Coronary artery (tissue), 2 donors: ENCODE measurements at regions not wholly inside any gene's neighbourhood (a gene's known extent, or its start where the extent isn't known, plus 50 kb on each side); places are given as distances from the start of the nearest gene placed in this dataset.
"Not testable (repeated sequence)": the region's sequence is repeated elsewhere in the genome, so short reads cannot be mapped to it uniquely, and the experiment has no call there.

Source experiments
- DNase-seq: peaks from one replicate; pipeline ENCODE4 v3.0.0-alpha.2; 2017; ENCODE audit warnings: low spot score
- H3K27ac ChIP-seq, 2 donors: fragments of 200-600 bp; sonication (generic); one replicate each; pipeline ENCODE4 v1.5.1; 2016 to 2019
- H3K4me3 ChIP-seq: fragments of 200-600 bp; sonication (generic); 2 replicates; pipeline ENCODE4 v1.5.1; 2016; ENCODE audit warnings: mild to moderate bottlenecking, moderate library complexity
- TF ChIP-seq, protein P1 (sequence below): fragments of 200-600 bp; sonication (generic); IDR thresholded peaks from one replicate; pipeline ENCODE4 v1.5.1; 2019; ENCODE audit warnings: antibody characterized with exemption

DNA sequence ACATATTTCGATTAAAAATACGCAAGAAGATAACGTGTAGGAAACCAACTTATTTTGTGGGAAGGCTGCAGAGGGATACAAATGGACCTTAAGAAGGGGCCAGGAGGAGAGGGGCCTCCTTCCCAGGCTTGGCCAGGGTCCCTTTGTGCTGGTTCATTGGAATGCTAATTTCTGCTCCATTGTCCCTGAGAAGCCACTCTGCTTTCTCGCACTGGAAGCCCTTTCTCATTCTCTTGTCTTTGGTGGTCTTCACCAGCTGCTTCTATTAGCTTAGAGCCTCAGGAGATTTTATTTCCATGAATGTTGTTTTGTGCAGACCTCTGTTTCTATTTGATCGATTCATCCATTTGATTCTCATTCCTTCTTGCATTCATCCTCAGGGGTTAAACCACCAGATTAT is 325.4 kb downstream of the TMEM38B start:
- Histone ChIP-seq H3K27ac (no peak overlapping the region), H3K4me3 (no peak overlapping the region)
- DNase-seq, result no peak
- TF ChIP-seq, protein P1, sequence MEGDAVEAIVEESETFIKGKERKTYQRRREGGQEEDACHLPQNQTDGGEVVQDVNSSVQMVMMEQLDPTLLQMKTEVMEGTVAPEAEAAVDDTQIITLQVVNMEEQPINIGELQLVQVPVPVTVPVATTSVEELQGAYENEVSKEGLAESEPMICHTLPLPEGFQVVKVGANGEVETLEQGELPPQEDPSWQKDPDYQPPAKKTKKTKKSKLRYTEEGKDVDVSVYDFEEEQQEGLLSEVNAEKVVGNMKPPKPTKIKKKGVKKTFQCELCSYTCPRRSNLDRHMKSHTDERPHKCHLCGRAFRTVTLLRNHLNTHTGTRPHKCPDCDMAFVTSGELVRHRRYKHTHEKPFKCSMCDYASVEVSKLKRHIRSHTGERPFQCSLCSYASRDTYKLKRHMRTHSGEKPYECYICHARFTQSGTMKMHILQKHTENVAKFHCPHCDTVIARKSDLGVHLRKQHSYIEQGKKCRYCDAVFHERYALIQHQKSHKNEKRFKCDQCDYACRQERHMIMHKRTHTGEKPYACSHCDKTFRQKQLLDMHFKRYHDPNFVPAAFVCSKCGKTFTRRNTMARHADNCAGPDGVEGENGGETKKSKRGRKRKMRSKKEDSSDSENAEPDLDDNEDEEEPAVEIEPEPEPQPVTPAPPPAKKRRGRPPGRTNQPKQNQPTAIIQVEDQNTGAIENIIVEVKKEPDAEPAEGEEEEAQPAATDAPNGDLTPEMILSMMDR, result no peak

DNA sequence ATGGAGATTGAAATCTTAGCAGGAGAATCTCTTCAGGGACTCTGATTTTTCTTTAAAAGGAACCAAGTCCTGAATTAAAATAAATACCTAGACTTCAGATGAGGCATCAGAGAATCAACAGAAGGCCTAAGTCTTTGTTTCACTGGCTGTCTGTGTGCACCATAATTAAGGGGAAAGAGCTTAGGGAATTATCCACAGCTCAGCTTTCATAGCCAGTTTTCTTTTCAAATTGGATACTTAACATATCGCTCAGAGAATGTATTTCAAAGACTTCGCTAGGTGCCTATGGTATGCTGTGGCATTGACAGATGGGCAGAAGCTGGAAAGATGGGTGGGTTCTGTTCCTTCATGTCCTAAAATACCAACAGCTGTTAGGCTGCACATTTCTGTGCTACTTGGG is 325.8 kb downstream of the TMEM38B start:
- no peak overlapping the region for H3K27ac ChIP-seq
- TF ChIP-seq, protein P1, result no peak
- no peak overlapping the region for H3K4me3 ChIP-seq
- no peak for DNase-seq

DNA sequence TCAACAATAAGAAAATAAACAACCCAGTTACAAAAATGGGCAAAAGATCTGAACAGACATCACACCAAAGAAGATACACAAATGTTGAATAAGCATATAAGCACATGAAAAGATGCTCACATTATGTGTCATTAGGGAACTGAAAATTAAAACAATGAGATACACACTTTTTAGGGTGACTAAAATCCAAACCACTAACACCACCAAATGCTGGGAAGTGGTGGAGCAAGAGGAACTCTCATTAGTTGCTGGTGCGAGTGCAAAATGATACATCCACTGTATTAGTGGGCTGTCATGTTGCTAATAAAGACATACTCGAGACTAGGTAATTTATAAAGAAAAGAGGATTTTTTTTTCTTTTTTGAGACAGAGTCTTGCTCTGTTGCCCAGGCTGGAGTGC is 329.1 kb downstream of the TMEM38B start:
- TF ChIP-seq, protein P1, result no peak
- Histone ChIP-seq H3K27ac (no peak overlapping the region), H3K4me3 (no peak overlapping the region)
- no peak for DNase-seq

DNA sequence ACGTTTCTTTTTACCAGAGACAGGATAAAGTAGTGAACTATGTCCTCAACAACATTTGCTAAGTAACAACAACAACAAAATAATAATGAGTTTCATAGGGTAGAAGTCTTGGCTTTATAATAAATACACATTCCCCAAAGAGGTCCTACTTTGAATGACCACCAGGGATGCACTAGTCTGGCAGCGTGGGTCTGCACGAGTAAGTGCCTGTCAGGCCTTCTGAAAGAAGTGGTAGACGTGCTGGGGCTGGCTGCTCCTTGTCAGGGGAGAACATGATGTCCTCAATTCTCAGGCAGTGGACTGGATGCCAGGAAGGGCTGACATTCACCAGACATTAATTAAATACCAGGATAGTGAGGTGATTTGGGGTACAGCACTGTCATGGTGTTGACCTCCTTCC is 331.1 kb downstream of the TMEM38B start:
- no peak overlapping the region for H3K27ac ChIP-seq
- TF ChIP-seq, protein P1, result no peak
- no peak for DNase-seq
- no peak overlapping the region for H3K4me3 ChIP-seq

DNA sequence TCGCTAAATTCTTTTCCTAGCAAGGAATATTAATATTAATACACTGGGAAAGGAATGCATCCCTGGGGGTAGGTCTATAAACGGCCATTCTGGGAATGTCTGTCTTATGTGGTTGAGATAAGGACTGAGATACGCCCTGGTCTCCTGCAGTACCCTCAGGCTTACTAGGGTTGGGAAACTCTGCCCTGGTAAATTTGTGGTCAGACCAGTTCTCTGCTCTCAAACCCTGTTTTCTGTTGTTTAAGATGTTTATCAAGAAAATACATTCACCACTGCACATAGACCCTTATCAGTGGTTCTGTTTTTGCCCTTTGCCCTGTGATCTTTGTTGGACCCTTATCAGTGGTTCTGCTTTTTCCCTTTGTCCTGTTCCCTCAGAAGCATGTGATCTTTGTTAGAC is 335.8 kb downstream of the TMEM38B start:
- not testable (repeated sequence) for H3K27ac ChIP-seq, DNase-seq, H3K4me3 ChIP-seq

DNA sequence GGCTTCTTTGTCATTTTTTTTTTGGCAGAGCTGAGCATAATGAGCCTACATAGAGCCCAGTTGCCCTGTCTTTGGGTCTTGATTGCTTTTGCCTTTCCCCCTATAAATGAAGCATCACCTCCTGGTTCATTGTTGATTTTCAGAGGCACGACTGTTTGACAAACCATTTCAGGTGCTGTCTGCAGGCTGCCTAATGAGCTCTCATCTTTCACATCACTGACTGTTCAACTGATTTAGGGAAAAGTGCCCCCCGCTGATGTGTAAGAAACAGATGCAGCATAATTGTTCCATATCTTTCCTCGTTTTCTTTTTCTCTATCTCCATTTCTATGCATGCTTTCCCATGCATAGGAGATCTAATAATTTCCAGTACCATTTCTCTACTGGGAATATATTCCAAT is 338.6 kb downstream of the TMEM38B start:
- H3K4me3 ChIP-seq, result no peak overlapping the region
- TF ChIP-seq, protein P1, result no peak
- DNase-seq, result no peak
- H3K27ac ChIP-seq, result no peak overlapping the region

DNA sequence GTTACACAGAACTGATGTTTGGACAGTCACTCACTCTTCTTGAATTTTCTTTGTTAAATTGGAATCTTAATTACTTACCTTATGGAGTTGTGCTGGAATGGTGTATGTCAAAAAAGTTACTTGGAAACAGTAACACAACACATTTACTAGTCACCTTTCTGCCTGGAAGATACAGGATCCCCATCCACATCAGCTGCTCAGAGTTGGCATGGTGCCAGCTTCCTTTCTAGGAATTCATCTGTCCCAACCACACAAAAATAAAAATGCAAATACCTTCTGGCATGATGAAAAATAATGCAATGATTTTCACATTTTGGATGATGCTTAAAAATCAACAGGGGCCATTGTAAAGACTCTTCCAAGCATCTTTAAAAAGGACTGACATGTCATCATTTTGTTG is 341.5 kb downstream of the TMEM38B start:
- TF ChIP-seq, protein P1, result no peak
- H3K27ac ChIP-seq, result no peak overlapping the region
- no peak overlapping the region for H3K4me3 ChIP-seq
- DNase-seq, result no peak
